ENCODE measurements at regions not wholly inside any gene's neighbourhood (a gene's known extent, or its start where the extent isn't known, plus 50 kb on each side); places are given as distances from the start of the nearest gene placed in this dataset.

- H3K9me3 ChIP-seq (ENCODE audit: control insufficient read depth, low read length): no peaks in the 10 kb centered on the region
- WGBS, 2 experiments (ENCODE audit: insufficient coverage in 2 of 2): 93 to 95% methylated on average over 18 of the region's 18 CpGs
- peaks cover 6% of the 10 kb centered on the region for H3K4me1 ChIP-seq (ENCODE audit: control insufficient read depth, insufficient read depth, low read length, poor library complexity, severe bottlenecking)
- H3K27ac ChIP-seq (ENCODE audit: low read depth, low read length, severe bottlenecking): no peak overlapping the region
- H3K4me3 ChIP-seq (ENCODE audit: extremely low read depth, insufficient read depth, low read length, poor library complexity, severe bottlenecking): no peak overlapping the region
- H3K36me3 ChIP-seq (ENCODE audit: control insufficient read depth, insufficient read depth, low read length): no peaks in the 10 kb centered on the region
These were observed 148.3 kb downstream of the CRYBB2 start for GRCh38 chr22:25367756-25368155.

- 57 to 66% methylated on average over 3 to 5 of the region's 5 CpGs for WGBS, 2 experiments (ENCODE audit: insufficient coverage in 2 of 2)
- no peak overlapping the region for H3K4me3 ChIP-seq (ENCODE audit: extremely low read depth, insufficient read depth, low read length, poor library complexity, severe bottlenecking)
- H3K27ac ChIP-seq (ENCODE audit: low read depth, low read length, severe bottlenecking): no peak overlapping the region
- H3K9me3 ChIP-seq (ENCODE audit: control insufficient read depth, low read length): no peaks in the 10 kb centered on the region
- H3K4me1 ChIP-seq (ENCODE audit: control insufficient read depth, insufficient read depth, low read length, poor library complexity, severe bottlenecking): peaks cover 6% of the 10 kb centered on the region
- H3K36me3 ChIP-seq (ENCODE audit: control insufficient read depth, insufficient read depth, low read length): no peaks in the 10 kb centered on the region
These were observed 148.8 kb downstream of the CRYBB2 start for GRCh38 chr22:25368271-25368670.

- no peaks in the 10 kb centered on the region for H3K36me3 ChIP-seq (ENCODE audit: control insufficient read depth, insufficient read depth, low read length)
- no peak overlapping the region for H3K27ac ChIP-seq (ENCODE audit: low read depth, low read length, severe bottlenecking)
- H3K9me3 ChIP-seq (ENCODE audit: control insufficient read depth, low read length): no peaks in the 10 kb centered on the region
- WGBS, 2 experiments (ENCODE audit: insufficient coverage in 2 of 2): 92 to 94% methylated on average over 4 to 5 of the region's 5 CpGs
- no peak overlapping the region for H3K4me3 ChIP-seq (ENCODE audit: extremely low read depth, insufficient read depth, low read length, poor library complexity, severe bottlenecking)
- H3K4me1 ChIP-seq (ENCODE audit: control insufficient read depth, insufficient read depth, low read length, poor library complexity, severe bottlenecking): peaks cover 6% of the 10 kb centered on the region
These were observed 149.6 kb downstream of the CRYBB2 start for GRCh38 chr22:25369041-25369440.

GRCh38 chr22:25370322-25370721 is 150.9 kb downstream of the CRYBB2 start:
- WGBS, 2 experiments (ENCODE audit: insufficient coverage in 2 of 2): 89 to 100% methylated on average over 7 of the region's 11 CpGs
- Histone ChIP-seq H3K27ac (ENCODE audit: low read depth, low read length, severe bottlenecking) (no peak overlapping the region), H3K4me1 (ENCODE audit: control insufficient read depth, insufficient read depth, low read length, poor library complexity, severe bottlenecking) (peaks cover 6% of the 10 kb centered on the region), H3K4me3 (ENCODE audit: extremely low read depth, insufficient read depth, low read length, poor library complexity, severe bottlenecking) (no peak overlapping the region), H3K36me3 (ENCODE audit: control insufficient read depth, insufficient read depth, low read length) (no peaks in the 10 kb centered on the region), H3K9me3 (ENCODE audit: control insufficient read depth, low read length) (no peaks in the 10 kb centered on the region)

- H3K4me1 ChIP-seq (ENCODE audit: control insufficient read depth, insufficient read depth, low read length, poor library complexity, severe bottlenecking): peaks cover 6% of the 10 kb centered on the region
- no peak overlapping the region for H3K27ac ChIP-seq (ENCODE audit: low read depth, low read length, severe bottlenecking)
- no peaks in the 10 kb centered on the region for H3K36me3 ChIP-seq (ENCODE audit: control insufficient read depth, insufficient read depth, low read length)
- H3K9me3 ChIP-seq (ENCODE audit: control insufficient read depth, low read length): no peaks in the 10 kb centered on the region
- 95% methylated on average over 14 to 16 of the region's 16 CpGs for WGBS, 2 experiments (ENCODE audit: insufficient coverage in 2 of 2)
- no peak overlapping the region for H3K4me3 ChIP-seq (ENCODE audit: extremely low read depth, insufficient read depth, low read length, poor library complexity, severe bottlenecking)
These were observed 152.7 kb downstream of the CRYBB2 start for GRCh38 chr22:25372000-25372595.

GRCh38 chr22:25373961-25374360 is 154.5 kb downstream of the CRYBB2 start:
- H3K4me1 ChIP-seq (ENCODE audit: control insufficient read depth, insufficient read depth, low read length, poor library complexity, severe bottlenecking): no peaks in the 10 kb centered on the region
- H3K9me3 ChIP-seq (ENCODE audit: control insufficient read depth, low read length): no peaks in the 10 kb centered on the region
- no peak overlapping the region for H3K27ac ChIP-seq (ENCODE audit: low read depth, low read length, severe bottlenecking)
- no peak overlapping the region for H3K4me3 ChIP-seq (ENCODE audit: extremely low read depth, insufficient read depth, low read length, poor library complexity, severe bottlenecking)
- WGBS, 2 experiments (ENCODE audit: insufficient coverage in 2 of 2): 90 to 100% methylated on average over 3 to 10 of the region's 10 CpGs
- no peaks in the 10 kb centered on the region for H3K36me3 ChIP-seq (ENCODE audit: control insufficient read depth, insufficient read depth, low read length)

GRCh38 chr22:25374869-25375268 is 155.4 kb downstream of the CRYBB2 start:
- no peak overlapping the region for H3K4me3 ChIP-seq (ENCODE audit: extremely low read depth, insufficient read depth, low read length, poor library complexity, severe bottlenecking)
- WGBS, 2 experiments (ENCODE audit: insufficient coverage in 2 of 2): 88 to 100% methylated on average over 3 of the region's 4 CpGs
- H3K36me3 ChIP-seq (ENCODE audit: control insufficient read depth, insufficient read depth, low read length): peaks cover 4% of the 10 kb centered on the region
- H3K9me3 ChIP-seq (ENCODE audit: control insufficient read depth, low read length): no peaks in the 10 kb centered on the region
- no peak overlapping the region for H3K27ac ChIP-seq (ENCODE audit: low read depth, low read length, severe bottlenecking)
- H3K4me1 ChIP-seq (ENCODE audit: control insufficient read depth, insufficient read depth, low read length, poor library complexity, severe bottlenecking): no peaks in the 10 kb centered on the region

- no peaks in the 10 kb centered on the region for H3K4me1 ChIP-seq (ENCODE audit: control insufficient read depth, insufficient read depth, low read length, poor library complexity, severe bottlenecking)
- 65 to 69% methylated on average over 7 of the region's 11 CpGs for WGBS, 2 experiments (ENCODE audit: insufficient coverage in 2 of 2)
- peaks cover 10% of the 10 kb centered on the region for H3K36me3 ChIP-seq (ENCODE audit: control insufficient read depth, insufficient read depth, low read length)
- no peak overlapping the region for H3K4me3 ChIP-seq (ENCODE audit: extremely low read depth, insufficient read depth, low read length, poor library complexity, severe bottlenecking)
- H3K27ac ChIP-seq (ENCODE audit: low read depth, low read length, severe bottlenecking): no peak overlapping the region
- H3K9me3 ChIP-seq (ENCODE audit: control insufficient read depth, low read length): no peaks in the 10 kb centered on the region
These were observed 156.2 kb downstream of the CRYBB2 start for GRCh38 chr22:25375683-25376082.

- 90 to 100% methylated on average over 2 of the region's 6 CpGs for WGBS, 2 experiments (ENCODE audit: insufficient coverage in 2 of 2)
These were observed 158.3 kb downstream of the CRYBB2 start for GRCh38 chr22:25377699-25378098.

GRCh38 chr22:25380122-25380747 is 160.8 kb downstream of the CRYBB2 start:
- 89 to 100% methylated on average over 1 to 2 of the region's 5 CpGs for WGBS, 2 experiments (ENCODE audit: insufficient coverage in 2 of 2)

More at GRCh38 chr22:25377699-25378098, 158.3 kb downstream of the CRYBB2 start:
- H3K4me3 ChIP-seq (ENCODE audit: extremely low read depth, insufficient read depth, low read length, poor library complexity, severe bottlenecking): no peak overlapping the region
- no peaks in the 10 kb centered on the region for H3K9me3 ChIP-seq (ENCODE audit: control insufficient read depth, low read length)
- H3K4me1 ChIP-seq (ENCODE audit: control insufficient read depth, insufficient read depth, low read length, poor library complexity, severe bottlenecking): no peaks in the 10 kb centered on the region
- peaks cover 10% of the 10 kb centered on the region for H3K36me3 ChIP-seq (ENCODE audit: control insufficient read depth, insufficient read depth, low read length)
- H3K27ac ChIP-seq (ENCODE audit: low read depth, low read length, severe bottlenecking): no peak overlapping the region

GRCh38 chr22:25382762-25383161 is 163.3 kb downstream of the CRYBB2 start:
- Histone ChIP-seq H3K4me3 (ENCODE audit: extremely low read depth, insufficient read depth, low read length, poor library complexity, severe bottlenecking) (no peak overlapping the region), H3K27ac (ENCODE audit: low read depth, low read length, severe bottlenecking) (no peak overlapping the region), H3K36me3 (ENCODE audit: control insufficient read depth, insufficient read depth, low read length) (peaks cover 10% of the 10 kb centered on the region), H3K9me3 (ENCODE audit: control insufficient read depth, low read length) (no peaks in the 10 kb centered on the region), H3K4me1 (ENCODE audit: control insufficient read depth, insufficient read depth, low read length, poor library complexity, severe bottlenecking) (peaks cover 10% of the 10 kb centered on the region)
- 75 to 86% methylated on average over 7 of the region's 7 CpGs for WGBS, 2 experiments (ENCODE audit: insufficient coverage in 2 of 2)

More at GRCh38 chr22:25380122-25380747, 160.8 kb downstream of the CRYBB2 start:
- Histone ChIP-seq H3K36me3 (ENCODE audit: control insufficient read depth, insufficient read depth, low read length) (peaks cover 10% of the 10 kb centered on the region), H3K9me3 (ENCODE audit: control insufficient read depth, low read length) (no peaks in the 10 kb centered on the region), H3K27ac (ENCODE audit: low read depth, low read length, severe bottlenecking) (no peak overlapping the region), H3K4me3 (ENCODE audit: extremely low read depth, insufficient read depth, low read length, poor library complexity, severe bottlenecking) (no peak overlapping the region), H3K4me1 (ENCODE audit: control insufficient read depth, insufficient read depth, low read length, poor library complexity, severe bottlenecking) (no peaks in the 10 kb centered on the region)
